ENCODE measurements at regions not wholly inside any gene's neighbourhood (a gene's known extent, or its start where the extent isn't known, plus 50 kb on each side); places are given as distances from the start of the nearest gene placed in this dataset.

DNA sequence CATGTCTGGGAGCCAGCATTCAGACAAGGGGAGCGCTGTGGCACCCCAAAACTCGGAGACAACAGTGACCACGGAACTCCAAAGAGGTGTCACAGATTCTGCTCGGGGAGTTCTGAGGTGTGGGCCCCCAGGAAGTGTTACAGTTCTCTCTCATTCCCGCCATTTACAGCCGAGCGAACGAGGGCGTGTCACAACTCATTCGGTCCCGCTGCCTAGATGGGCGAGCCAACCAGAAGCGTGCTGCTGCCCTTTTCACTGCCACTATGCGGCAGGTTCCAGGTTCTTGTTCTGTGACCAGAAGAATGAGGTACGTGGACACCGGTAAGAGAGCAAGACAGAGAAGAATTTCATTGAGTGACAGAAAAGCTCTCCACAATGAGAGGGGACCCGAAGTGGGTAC, 1370.6 kb upstream of the AGA start:
- TF ChIP-seq, protein P1, sequence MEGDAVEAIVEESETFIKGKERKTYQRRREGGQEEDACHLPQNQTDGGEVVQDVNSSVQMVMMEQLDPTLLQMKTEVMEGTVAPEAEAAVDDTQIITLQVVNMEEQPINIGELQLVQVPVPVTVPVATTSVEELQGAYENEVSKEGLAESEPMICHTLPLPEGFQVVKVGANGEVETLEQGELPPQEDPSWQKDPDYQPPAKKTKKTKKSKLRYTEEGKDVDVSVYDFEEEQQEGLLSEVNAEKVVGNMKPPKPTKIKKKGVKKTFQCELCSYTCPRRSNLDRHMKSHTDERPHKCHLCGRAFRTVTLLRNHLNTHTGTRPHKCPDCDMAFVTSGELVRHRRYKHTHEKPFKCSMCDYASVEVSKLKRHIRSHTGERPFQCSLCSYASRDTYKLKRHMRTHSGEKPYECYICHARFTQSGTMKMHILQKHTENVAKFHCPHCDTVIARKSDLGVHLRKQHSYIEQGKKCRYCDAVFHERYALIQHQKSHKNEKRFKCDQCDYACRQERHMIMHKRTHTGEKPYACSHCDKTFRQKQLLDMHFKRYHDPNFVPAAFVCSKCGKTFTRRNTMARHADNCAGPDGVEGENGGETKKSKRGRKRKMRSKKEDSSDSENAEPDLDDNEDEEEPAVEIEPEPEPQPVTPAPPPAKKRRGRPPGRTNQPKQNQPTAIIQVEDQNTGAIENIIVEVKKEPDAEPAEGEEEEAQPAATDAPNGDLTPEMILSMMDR (IDR thresholded peaks at IDR 0.05) = no peak
- TF ChIP-seq POLR2A (IDR thresholded peaks at IDR 0.05) = no peak
